ENCODE measurements at regions not wholly inside any gene's neighbourhood (a gene's known extent, or its start where the extent isn't known, plus 50 kb on each side); places are given as distances from the start of the nearest gene placed in this dataset.

DNA sequence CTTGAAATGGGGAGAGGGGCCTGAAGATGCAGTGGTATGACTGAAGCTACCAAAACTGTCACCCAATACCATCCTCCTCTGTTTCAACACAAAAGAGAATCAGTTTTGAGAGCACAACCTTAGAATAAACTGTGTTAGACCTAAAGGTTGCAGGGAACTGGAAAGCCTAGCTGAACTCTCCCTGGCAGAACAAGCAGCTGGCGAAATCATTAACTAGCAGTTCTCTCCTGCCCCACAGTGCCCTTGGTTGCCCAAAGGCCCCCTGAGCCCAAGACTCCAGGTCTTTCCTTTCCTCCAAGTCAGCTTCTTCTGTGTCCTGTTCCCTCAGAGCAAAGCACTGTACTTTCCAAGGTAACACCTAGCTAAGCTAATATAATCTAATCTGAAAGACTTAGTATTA, 135.4 kb upstream of the SLC30A5 start (continued):
- TF ChIP-seq, protein P1, sequence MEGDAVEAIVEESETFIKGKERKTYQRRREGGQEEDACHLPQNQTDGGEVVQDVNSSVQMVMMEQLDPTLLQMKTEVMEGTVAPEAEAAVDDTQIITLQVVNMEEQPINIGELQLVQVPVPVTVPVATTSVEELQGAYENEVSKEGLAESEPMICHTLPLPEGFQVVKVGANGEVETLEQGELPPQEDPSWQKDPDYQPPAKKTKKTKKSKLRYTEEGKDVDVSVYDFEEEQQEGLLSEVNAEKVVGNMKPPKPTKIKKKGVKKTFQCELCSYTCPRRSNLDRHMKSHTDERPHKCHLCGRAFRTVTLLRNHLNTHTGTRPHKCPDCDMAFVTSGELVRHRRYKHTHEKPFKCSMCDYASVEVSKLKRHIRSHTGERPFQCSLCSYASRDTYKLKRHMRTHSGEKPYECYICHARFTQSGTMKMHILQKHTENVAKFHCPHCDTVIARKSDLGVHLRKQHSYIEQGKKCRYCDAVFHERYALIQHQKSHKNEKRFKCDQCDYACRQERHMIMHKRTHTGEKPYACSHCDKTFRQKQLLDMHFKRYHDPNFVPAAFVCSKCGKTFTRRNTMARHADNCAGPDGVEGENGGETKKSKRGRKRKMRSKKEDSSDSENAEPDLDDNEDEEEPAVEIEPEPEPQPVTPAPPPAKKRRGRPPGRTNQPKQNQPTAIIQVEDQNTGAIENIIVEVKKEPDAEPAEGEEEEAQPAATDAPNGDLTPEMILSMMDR (IDR thresholded peaks at IDR 0.05 in 2 of 3, conservative IDR thresholded peaks at IDR 0.05 in 1 of 3; ENCODE audit: borderline replicate concordance in 1 of 3, insufficient read depth in 1 of 3, low read depth in 2 of 3, low read length in 2 of 3), result no peak
- no peak for TF ChIP-seq SRF (IDR thresholded peaks at IDR 0.05; ENCODE audit: low read depth)

DNA sequence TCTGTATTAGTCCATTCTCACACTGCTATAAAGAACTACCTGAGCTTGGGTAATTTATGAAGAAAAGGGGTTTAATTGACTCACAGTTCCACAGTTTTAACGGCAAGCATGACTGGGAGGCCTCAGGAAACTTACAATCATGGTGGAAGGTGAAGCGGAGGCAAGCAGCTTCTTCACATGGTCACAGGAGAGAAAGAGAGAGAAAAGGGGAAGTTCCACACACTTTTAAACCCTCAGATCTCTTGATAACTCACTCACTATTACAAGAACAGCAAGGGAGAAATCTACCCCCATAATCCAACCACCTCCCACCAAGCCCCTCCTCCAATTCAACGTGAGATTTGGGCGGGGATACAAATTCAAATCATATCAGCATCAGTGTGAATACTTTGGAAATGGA, 133.4 kb upstream of the SLC30A5 start:
- ATAC-seq, result no peak
- TF ChIP-seq SP1 (IDR thresholded peaks at IDR 0.05; ENCODE audit: low read depth) (no peak), EZH2phosphoT487 (IDR thresholded peaks at IDR 0.05; ENCODE audit: borderline replicate concordance) (no peak), JUND (IDR thresholded peaks at IDR 0.05) (no peak), RAD21 (IDR thresholded peaks at IDR 0.05; ENCODE audit: low read depth) (no peak), ELF1 (IDR thresholded peaks at IDR 0.05; ENCODE audit: borderline replicate concordance, low read depth) (no peak), EGR1 (IDR thresholded peaks at IDR 0.05; ENCODE audit: low read depth) (no peak), EZH2 (IDR thresholded peaks at IDR 0.05) (no peak)
- TF ChIP-seq, protein P2, sequence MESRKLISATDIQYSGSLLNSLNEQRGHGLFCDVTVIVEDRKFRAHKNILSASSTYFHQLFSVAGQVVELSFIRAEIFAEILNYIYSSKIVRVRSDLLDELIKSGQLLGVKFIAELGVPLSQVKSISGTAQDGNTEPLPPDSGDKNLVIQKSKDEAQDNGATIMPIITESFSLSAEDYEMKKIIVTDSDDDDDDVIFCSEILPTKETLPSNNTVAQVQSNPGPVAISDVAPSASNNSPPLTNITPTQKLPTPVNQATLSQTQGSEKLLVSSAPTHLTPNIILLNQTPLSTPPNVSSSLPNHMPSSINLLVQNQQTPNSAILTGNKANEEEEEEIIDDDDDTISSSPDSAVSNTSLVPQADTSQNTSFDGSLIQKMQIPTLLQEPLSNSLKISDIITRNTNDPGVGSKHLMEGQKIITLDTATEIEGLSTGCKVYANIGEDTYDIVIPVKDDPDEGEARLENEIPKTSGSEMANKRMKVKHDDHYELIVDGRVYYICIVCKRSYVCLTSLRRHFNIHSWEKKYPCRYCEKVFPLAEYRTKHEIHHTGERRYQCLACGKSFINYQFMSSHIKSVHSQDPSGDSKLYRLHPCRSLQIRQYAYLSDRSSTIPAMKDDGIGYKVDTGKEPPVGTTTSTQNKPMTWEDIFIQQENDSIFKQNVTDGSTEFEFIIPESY (IDR thresholded peaks at IDR 0.05; ENCODE audit: extremely low read depth, insufficient replicate concordance, low read length), result no peak
- TF ChIP-seq, protein P3, sequence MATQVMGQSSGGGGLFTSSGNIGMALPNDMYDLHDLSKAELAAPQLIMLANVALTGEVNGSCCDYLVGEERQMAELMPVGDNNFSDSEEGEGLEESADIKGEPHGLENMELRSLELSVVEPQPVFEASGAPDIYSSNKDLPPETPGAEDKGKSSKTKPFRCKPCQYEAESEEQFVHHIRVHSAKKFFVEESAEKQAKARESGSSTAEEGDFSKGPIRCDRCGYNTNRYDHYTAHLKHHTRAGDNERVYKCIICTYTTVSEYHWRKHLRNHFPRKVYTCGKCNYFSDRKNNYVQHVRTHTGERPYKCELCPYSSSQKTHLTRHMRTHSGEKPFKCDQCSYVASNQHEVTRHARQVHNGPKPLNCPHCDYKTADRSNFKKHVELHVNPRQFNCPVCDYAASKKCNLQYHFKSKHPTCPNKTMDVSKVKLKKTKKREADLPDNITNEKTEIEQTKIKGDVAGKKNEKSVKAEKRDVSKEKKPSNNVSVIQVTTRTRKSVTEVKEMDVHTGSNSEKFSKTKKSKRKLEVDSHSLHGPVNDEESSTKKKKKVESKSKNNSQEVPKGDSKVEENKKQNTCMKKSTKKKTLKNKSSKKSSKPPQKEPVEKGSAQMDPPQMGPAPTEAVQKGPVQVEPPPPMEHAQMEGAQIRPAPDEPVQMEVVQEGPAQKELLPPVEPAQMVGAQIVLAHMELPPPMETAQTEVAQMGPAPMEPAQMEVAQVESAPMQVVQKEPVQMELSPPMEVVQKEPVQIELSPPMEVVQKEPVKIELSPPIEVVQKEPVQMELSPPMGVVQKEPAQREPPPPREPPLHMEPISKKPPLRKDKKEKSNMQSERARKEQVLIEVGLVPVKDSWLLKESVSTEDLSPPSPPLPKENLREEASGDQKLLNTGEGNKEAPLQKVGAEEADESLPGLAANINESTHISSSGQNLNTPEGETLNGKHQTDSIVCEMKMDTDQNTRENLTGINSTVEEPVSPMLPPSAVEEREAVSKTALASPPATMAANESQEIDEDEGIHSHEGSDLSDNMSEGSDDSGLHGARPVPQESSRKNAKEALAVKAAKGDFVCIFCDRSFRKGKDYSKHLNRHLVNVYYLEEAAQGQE (IDR thresholded peaks at IDR 0.05; ENCODE audit: low read depth), result no peak
- TF ChIP-seq, protein P4, sequence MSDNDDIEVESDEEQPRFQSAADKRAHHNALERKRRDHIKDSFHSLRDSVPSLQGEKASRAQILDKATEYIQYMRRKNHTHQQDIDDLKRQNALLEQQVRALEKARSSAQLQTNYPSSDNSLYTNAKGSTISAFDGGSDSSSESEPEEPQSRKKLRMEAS (IDR thresholded peaks at IDR 0.05), result no peak
- H3K4me1 ChIP-seq (ENCODE audit: control insufficient read depth in 1 of 2, insufficient read depth in 2 of 2, low read length in 2 of 2), result peaks cover 0 to 8% of the 10 kb centered on the region in 2 experiments; a peak in 2 of 4 replicates
- no peak overlapping the region for H2AFZ ChIP-seq (ENCODE audit: low read depth, low read length, poor library complexity, severe bottlenecking)
- ChIA-PET POLR2A (no interaction called here), RAD21 (ENCODE audit: low non-redundant PET in 1 of 2, low total read pairs in 2 of 2, uncharacterized antibody in 2 of 2, unreplicated experiment in 2 of 2) (no interaction called here), CTCF (no interaction called here)
- intact Hi-C loops (cut with micrococcal nuclease), result loop anchor here (5.0 to 10.0 kb wide), 2 partner anchors 276 to 503 kb away; no protein-coding TSS in a partner anchor
- no peaks in the 10 kb centered on the region for H3K9me2 ChIP-seq (ENCODE audit: insufficient read depth)
- H3K27me3 ChIP-seq (ENCODE audit: insufficient read depth, low read length), result no peaks in the 10 kb centered on the region
- H3K36me3 ChIP-seq (ENCODE audit: control insufficient read depth in 1 of 2, insufficient read depth in 2 of 2, low read length in 2 of 2), result no peaks in the 10 kb centered on the region
- no peaks in the 10 kb centered on the region for H4K20me1 ChIP-seq (ENCODE audit: insufficient read depth)
- H3K4me3 ChIP-seq (replicated peaks in 1 of 2; ENCODE audit: low read depth in 1 of 2, low read length in 2 of 2), result no peak overlapping the region
- H3K4me2 ChIP-seq (ENCODE audit: low read length), result no peak overlapping the region
- no peak for DNase-seq (ENCODE audit: low read depth, low spot score)
- no peak overlapping the region for H3K9ac ChIP-seq (ENCODE audit: low read length)
- H3K27ac ChIP-seq (ENCODE audit: low read depth, low read length), result no peak overlapping the region
- BruUV-seq (replicated peaks), result no TSS peak
- H3K79me2 ChIP-seq (ENCODE audit: insufficient read depth, low read length), result no peaks in the 10 kb centered on the region
- no peaks in the 10 kb centered on the region for H3K9me3 ChIP-seq (ENCODE audit: control insufficient read depth in 1 of 2, insufficient read depth in 1 of 2, low read depth in 1 of 2, low read length in 2 of 2)

All from HCT116 (cell line).